ENCODE measurements at regions not wholly inside any gene's neighbourhood (a gene's known extent, or its start where the extent isn't known, plus 50 kb on each side); places are given as distances from the start of the nearest gene placed in this dataset.

- TF ChIP-seq GATA2 (IDR thresholded peaks at IDR 0.05; ENCODE audit: low read depth, low read length) = no peak
- TF ChIP-seq GATA3 (IDR thresholded peaks at IDR 0.05; ENCODE audit: low read depth, low read length) = no peak
These were observed 186.2 kb downstream of the FOXO1 start for GRCh38 chr13:40480012-40480914.

All from SH-SY5Y (cell line).